ENCODE measurements at regions not wholly inside any gene's neighbourhood (a gene's known extent, or its start where the extent isn't known, plus 50 kb on each side); places are given as distances from the start of the nearest gene placed in this dataset.

DNA sequence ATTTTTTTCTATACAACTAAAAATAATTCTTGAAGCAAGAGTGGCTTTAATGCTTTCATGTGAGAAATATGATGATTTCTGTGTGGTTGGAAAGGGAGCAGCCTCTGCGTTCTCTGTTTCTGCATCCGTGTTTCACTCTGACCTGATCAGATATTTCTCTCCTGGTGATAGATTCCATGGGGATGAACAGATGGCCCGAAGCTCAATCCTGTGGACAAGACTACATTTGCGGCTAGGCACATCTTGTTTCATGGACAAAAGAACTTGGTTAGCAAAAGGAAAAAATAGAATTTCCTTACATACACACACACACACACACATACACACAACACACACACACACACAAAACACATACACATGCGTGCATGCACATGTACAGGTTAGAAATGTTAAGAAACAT lies 218.2 kb upstream of the ADAMTS16 start:
- DNase-seq, result no peak

DNA sequence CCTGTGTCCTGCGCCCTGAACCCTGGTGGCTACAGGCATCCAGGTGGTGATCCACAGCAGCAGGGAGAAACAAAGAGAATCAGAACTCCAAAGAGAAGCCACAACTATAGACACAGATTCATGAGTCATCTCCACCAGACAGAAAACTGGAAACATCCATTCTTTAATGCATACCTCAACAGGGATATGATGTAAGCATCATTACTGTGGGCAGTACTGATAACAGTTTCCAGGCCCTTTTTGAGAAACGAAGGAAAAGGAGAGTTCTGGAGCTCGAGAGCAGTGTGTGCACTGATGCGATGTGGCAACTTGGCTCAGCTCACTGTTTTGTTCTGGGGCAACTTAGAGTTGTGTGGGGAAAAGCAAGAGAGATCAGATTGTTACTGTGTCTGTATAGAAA lies 215.6 kb upstream of the ADAMTS16 start:
- no peak for DNase-seq

DNA sequence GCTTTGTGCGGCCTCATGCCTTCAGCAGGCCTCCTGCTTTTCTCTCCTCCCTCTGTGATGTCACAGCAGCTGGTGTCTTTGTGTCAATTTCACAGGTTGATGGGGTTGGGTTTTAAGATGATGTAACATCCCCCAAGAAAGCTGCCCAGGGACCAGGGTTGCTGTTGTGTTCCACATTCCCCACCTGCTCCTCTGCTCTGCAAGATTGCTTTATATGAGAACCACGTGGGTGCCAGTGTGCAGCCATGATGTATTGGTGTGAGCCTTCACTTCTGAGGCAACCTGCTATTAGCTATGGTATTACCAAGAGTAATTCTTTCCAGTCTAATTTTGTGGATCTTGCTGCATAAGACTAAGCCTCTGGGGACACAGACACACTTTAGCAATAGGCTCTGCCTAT lies 213.0 kb upstream of the ADAMTS16 start:
- DNase-seq, result no peak

DNA sequence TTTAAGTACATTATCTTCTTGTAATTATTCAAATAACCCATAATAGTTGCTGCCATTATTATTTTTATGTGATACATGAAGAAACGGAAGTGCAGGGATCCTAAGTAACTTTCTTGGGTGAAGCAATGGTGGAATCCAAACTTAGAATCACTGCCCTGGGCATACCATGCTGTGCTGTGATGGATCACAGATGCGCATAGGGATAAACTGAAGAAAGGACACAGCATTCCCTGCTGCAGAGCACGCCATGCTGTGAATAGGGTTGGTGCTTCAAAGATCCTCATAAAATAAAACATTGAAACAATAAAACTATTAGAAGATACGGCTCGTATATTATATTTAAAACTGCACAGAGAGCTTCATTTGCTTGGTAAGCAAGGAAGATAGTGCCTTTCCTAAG lies 211.7 kb upstream of the ADAMTS16 start:
- no peak for DNase-seq

DNA sequence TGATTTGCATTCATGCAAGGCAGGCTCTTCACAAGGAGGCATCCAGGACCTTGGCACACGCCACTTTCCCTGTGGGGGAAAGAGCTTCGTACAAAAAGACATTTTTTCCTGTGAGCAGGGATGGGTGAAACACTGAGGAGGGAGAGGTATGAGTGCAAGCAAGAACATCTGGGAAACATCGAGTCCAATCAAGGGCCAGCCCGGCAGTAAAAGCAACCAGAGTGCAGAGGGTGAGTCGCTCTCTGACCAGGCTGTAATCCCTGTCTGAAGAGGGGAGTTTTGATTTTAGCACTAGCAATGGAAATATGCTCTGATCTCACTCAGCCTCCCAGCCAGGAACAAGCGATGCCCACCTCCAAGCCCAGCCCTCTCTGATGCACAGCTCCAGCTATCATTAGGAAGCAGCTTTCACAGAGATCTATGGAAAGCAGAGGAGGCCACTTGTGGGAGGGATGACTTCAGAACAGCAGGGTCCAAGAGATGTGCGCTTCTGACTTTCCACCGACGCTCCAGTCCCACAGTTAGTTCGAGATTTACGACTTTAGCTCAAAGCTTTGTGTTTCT lies 211.0 kb upstream of the ADAMTS16 start:
- DNase-seq, result no peak

DNA sequence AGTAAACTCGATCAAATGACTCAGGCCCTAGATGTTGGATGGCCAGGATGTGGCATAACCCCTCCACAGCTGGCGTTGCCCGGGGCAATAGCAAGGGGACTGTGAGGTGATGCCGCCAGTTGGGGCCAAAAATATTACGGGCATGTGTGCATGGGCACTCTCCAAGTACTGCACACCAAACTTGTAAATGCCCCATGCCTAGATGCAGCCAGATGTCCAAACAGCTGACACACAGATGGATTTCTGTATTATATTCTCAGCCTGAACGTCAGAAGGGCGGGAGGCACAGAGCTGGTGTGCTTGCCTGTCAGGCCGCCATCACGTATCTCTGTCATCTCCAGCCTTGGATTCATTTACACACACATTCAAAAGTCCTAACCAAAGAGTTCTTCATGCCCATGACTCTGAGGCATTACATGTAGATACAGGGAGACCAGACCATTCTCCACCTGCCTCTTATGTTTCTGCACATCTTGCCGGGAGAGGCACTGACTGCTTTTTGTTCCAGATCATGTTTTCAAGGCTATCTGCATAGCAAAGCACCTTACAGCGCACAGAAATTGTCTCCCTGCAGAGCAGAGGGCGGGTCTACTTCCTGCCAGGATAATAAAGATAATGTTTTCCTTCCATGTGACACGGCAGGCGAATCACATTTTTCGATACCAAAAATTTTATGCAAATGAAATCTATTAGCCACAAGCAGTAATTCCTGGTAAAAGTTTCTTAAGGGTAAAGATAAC lies 200.9 kb upstream of the ADAMTS16 start:
- peak; percentile 50 for DNase-seq

DNA sequence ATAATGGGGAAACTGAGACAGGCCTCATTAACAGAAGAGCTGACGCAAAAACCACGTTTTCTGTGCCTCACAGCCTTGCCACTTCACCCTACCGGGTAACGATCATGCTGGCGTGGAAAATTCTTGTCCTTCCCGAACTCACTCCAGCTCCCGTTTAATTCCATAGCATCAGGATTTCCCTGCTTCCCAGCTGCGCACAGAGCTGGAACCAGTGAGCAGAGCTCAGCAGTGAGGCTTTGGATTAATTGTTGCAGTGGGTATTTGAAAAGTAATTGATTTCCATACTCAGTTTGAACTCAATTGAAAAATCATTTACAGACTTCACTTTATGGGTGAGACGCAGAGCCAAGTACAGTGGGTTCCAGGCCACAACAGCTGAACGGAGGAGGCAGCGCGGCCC lies 199.0 kb upstream of the ADAMTS16 start:
- DNase-seq, result no peak

DNA sequence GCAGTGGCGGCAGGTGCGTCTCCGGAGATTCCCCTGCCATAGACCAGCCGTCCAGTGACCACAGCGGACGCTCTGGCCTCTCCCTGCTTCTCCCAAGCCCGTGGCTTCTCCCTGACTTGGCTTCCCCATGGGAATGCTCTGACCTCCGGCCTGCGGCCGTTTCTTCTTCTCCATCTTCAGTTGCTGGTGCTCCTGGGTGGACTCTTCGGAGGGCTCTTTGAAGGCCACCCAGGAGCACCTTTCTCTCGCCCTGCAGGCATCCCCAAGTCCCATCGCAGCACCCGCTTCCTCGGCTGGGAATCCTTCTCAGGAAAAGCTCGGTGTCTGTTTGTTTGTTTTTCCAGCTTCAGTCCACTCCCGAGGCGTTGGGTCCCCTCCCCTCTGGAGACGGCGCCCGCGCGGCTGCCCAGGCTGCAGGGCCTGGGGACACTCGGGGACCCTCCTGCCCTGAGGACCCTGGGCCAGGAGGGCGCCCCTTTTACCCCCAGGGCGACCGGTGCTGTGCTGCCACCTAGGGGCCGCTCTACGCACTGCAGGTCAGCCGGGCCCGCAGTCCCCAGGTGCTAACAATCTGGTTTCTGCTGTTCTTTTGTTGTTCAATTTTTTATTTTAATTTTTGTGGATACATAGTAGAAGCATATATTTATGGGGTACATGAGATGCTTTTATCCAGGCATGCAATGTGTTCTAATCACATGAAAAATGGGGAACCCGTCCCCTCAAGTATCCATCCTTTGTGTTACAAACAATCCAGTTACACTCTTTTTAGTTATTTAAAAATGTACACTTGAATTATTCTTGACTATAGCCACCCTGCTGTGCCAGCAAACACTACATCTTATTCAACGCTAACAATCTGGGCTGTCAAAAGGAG lies 197.9 kb upstream of the ADAMTS16 start:
- DNase-seq, result no peak

DNA sequence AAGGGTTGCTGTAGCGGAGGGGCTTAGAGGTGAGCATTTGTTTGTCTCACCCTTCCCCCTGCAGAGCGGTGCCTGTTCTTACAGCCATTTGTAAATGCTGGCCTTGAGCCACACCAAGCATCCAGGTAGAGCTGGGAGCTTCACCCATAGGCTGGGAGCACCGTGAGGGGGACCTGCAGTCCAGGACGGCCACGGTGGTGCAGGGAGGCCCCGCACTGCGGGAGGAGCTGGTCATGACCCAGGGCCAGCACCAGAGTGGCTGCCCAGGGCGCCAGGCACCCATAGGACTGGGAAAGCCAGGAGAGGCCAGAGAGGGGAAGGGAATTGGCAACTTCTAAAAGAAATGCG lies 197.3 kb upstream of the ADAMTS16 start:
- DNase-seq, result no peak

DNA sequence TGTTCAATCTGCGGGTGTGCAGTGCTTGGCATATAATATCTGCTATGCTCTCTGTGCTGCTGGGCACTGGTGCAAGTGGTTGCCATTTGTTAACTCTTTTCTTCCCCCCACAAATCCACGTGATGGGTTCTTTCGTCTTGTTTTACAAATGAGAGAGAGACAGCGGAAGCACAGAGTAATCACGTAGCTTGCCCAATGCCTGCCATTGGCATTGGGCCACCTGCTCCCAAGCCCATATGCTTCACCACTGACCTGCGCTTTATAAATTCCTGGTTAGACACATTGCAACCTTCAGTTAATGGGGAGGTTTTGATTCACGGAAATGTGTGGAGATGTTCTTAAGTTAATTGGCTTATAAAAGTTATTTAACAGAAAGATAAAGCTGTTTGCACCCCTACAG lies 194.8 kb upstream of the ADAMTS16 start:
- no peak for DNase-seq

DNA sequence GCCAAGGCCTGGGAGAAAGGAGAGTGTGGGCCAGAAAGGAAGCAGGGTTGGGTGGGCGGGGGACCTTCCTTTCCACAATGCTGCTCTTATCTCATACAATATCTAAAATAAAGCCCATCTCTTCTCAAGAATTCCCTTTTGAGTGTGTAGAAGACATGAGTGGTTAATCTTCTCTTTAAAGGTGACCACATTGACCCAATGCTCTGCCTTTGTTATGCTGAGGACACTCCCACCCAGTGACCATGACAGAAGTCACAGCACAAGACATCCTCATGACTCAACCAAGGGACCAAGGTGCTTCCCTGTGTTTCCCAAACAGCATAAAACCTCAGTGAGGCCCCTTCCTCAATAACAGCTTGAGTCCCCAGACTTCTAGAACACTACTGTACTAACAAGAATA lies 193.0 kb upstream of the ADAMTS16 start:
- DNase-seq, result no peak

DNA sequence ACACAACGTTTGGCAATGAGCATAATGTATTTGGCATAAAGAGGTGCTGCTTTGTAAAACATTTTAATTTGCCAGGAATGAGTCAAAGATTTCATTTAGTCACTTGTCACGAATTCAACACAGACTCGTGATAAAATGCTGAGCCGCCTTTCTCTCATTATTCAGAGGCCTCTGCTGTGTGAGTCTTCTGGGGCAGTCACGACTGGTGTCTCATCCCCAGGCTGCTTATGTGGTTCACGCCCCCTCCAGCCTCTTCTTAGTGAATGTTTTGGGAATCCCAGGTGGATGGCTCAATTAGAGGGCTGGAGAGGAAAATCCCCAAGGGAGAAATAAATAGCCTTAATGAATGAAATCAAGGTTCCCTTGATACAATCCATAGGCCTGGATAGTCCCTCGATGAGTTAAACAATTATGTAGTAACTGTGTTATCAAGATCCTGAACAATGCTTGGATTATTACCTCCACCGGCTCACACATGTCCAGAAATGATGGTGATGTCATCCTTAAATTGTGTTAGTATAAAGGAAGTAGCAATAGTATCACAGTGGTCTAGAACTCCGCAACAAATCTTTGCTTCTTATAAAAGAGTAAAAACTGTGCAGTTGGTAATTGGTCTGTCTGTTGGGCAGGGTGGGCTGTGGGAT lies 192.1 kb upstream of the ADAMTS16 start:
- no peak for DNase-seq

DNA sequence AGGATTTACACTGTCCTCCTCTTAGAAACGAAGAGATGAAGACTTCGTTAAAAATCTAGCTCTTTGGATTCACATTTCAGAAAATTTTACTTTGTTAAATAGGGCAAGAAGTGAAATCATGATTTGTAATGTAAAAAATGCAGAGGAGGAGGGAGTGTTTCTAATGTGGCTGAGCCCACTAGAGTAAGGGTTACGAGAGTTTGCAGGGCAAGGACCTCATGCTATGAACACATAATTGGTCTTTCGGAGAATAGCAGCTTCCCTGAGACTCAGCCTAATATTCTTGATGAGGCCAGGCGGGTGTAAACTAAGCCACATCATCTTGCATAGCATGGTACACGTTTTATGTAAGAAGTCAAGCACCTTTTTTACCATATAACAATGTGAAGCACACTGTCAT lies 191.0 kb upstream of the ADAMTS16 start:
- DNase-seq, result no peak

DNA sequence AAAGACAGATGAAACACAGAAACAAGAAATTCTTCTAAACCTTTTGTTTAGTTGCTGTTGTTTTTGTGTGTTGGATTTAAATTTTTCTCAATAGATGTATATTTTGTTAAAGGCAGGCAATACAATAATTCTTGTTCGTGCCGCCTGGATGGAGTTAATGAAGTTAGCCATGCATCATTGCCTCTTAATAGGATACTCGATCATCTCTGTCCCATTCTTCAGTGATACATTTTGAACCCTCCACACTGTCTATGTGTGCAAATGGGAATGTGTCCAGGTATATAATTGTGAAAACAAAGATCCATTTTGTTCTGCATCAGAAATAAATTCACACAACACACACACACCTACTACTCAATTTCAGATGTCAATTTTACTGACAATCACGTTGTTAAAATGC lies 186.6 kb upstream of the ADAMTS16 start:
- no peak for DNase-seq

DNA sequence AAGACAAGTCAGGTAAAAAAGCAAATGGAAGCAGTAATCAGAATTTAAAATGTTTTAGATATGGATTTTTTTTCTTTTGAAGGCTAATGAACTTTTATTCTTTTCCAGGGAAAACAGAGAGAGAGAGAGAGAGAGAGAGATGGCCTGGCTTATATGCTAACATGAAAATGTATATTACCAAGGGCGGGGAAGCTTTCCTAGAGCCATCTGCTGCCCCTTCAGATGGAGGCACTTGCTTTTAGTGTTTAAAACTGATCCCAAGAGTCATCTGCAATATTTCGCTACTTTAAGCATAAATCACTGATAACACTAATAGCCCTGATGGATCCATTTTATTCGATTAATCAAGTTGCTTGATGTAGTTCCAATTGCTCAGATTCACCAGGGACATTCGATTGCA lies 186.1 kb upstream of the ADAMTS16 start:
- no peak for DNase-seq

DNA sequence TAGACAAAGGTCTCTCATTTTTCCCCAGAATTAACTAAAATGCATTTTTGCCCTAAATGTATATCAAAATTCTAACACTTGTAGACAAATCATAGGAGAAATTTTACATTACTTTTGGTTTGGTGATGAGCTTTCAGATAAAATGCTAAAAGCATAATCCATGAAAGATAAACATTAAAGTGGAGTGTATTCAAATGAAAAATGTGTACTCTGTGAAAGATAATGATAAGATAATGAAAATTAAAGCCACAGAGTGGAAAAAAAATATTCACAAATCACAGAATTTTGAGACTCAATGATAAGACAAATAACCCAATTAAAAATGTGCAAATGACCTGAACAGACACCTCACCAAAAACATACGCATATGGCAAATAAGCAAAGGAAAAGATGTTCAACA lies 176.9 kb upstream of the ADAMTS16 start:
- no peak for DNase-seq

DNA sequence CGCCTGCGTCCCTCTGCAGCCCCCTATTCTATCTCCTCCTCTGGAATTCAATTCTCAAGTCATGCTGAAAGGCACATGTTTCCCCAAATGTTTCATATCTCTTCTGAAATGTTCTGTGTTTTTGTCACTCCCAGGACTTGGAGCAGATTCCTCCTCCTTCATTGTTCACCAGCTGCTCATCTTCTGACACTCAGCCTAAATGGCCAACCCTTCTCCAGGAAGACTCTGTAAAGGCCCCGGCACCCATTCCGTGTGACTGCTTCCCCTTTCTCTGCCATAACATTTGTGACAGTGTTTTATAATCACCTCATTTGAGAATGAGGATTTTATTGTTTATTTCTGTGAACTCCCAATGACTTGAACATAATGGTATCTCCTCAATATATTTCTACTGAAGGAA lies 170.8 kb upstream of the ADAMTS16 start:
- DNase-seq, result no peak

DNA sequence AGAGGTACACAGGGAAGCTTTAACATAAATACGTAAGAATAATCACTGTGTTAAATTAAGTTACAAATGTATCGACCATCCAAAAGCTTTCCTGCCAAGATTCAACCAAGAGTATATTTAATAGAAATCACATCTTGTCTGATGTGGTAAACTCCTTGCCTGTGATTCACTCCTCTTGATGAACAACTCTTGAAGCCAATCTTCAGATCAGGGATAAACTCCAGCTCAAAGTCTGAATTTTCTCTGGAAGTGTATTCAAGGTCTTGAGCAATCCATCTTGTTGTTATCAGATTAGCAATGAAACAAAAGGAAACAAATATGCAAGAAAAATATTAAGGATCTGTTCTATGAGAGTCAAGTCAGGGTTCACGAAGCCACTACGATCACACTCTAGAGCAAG lies 170.0 kb upstream of the ADAMTS16 start:
- no peak for DNase-seq

DNA sequence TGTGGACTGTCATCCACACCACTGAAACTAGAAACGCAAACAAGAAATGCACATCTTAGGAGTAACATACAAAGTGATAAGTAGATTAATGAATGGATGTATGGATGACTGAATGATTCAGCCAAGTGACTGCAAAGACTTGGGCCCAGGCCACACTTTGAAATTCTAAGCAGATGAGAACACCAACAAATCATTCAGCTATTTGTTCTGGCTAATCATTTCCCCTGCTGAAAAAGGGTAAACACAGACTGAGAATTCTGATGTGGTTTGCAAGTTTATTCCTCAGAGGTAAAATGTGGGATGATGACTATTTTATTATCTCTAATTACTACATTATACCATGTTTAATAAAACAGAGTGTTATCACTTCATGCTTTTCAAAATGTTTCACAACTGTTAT lies 163.2 kb upstream of the ADAMTS16 start:
- no peak for DNase-seq

DNA sequence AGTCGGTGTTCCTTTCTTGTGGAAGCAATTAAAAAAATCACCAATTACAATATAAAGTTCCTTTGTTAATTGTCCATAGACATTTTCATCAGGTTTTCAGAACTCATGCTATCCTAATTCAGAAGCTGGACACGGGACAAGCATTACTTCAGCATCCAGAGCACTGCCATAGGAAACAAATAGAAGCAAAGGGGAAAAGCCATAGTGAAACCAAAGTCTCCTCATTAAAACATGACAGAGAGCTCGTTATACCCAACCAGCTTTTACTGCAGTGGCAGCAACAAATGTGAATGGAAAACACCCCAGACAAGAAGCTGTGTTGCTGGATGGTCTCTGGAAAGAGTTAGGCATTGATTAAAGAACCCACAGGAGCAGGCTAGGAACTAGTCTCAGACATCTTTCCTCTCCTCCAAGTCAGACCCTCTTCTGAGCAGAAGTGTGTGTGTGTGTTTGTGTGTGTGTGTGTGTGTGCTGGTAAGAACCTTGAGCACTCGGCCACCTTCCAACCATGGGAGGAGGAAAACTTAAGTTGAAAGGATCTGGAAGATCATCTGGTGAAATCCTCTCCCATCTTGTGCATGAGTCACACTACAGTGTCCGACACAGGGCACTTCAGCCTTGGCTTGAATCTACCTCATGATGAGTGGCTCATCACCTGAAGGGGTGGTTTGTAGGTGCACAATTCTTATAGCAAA lies 162.6 kb upstream of the ADAMTS16 start:
- DNase-seq, result peak; percentile 28

DNA sequence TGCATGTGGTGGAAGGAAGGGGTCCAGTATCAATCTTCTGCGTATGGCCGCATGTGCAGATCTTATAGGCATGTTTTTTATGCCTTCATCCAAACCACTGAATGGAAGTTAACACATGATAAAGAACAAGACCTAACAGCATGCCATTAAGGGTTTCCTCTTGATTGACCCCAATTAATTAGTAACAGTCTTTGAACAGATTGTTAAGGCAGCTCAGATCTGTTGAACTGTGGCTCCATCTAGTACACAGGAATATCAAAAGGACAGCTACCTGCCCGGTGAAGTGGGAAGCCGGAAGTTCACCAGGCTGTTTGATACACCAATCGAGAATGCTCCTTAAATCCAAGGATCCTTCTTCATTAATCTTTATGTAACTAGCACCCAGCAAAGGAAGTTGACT lies 159.9 kb upstream of the ADAMTS16 start:
- DNase-seq, result no peak

DNA sequence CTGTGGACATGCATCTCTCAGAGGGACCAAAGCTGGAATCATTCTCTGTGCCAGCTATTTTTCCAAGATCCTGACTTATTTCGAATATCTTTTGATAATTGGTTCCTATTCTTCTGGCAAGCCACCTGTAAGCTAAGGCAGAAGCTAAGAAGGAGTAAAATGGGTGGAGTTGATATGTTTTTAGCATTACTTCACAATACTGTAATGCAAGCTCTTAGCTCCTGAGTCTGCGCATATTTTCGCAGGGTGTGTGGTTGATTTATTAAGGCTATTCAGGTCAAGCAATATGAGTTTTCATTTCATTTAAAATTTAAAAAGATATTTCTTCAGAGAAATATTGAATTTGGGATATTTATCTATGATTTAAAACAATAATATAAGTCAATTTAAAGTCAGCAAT lies 158.5 kb upstream of the ADAMTS16 start:
- no peak for DNase-seq

DNA sequence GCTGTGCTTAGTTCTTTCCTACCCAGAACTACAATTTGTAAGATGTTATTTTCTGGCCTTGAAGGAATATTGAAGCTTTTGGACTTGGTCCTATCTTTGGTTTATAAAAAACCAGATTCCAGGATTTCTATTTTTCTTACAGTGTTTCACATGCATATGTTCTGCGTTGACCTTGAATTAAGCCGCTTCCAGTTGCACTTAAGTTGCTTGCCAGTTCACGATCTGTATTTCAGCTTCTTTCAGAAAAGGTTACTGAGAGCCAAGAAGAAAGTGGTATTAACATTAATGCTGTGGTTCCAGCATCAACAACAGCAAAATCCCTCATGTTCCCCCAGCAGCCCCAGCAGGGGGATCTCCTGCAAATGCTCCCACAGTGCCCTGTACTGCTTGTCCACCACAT lies 156.4 kb upstream of the ADAMTS16 start:
- no peak for DNase-seq
